DND-41 (cell line): ENCODE measurements at regions not wholly inside any gene's neighbourhood (a gene's known extent, or its start where the extent isn't known, plus 50 kb on each side); places are given as distances from the start of the nearest gene placed in this dataset.

ENCODE experiments used
- CTCF ChIP-seq: IDR thresholded peaks from 2 replicates; pipeline ENCODE4 v1.5.1; 2012; ENCODE audit warnings: borderline replicate concordance, low read length, moderate library complexity, mild to moderate bottlenecking; ENCODE audit not compliant: poor library complexity, severe bottlenecking; ENCODE audit errors: extremely low read depth
- EZH2 ChIP-seq: IDR thresholded peaks from 3 replicates; pipeline ENCODE4 v1.6.1; 2012; ENCODE audit warnings: borderline replicate concordance, low read depth, mild to moderate bottlenecking, moderate library complexity, low read length, inconsistent platforms; ENCODE audit not compliant: severe bottlenecking

GRCh38 chr20:23135449-23136420 lies 49.6 kb upstream of the CD93 start:
- no peak for TF ChIP-seq EZH2
- no peak for TF ChIP-seq CTCF
